Suprapubic skin (tissue), 4 donors: ENCODE measurements at regions not wholly inside any gene's neighbourhood (a gene's known extent, or its start where the extent isn't known, plus 50 kb on each side); places are given as distances from the start of the nearest gene placed in this dataset.

ENCODE experiments used
- DNase-seq, 2 donors: peaks; one replicate each; pipeline ENCODE4 v3.0.0-alpha.2; 2019; ENCODE audit warnings: low spot score in 2 of 2
- H3K27ac ChIP-seq: fragments of 200-600 bp; sonication (generic); one replicate; pipeline ENCODE4 v1.5.1; 2019
- H3K27me3 ChIP-seq: fragments of 200-600 bp; sonication (generic); one replicate; pipeline ENCODE4 v1.5.1; 2019
- H3K36me3 ChIP-seq: fragments of 200-600 bp; sonication (generic); one replicate; pipeline ENCODE4 v1.5.1; 2019
- H3K4me1 ChIP-seq: fragments of 200-600 bp; sonication (generic); one replicate; pipeline ENCODE4 v1.5.1; 2019
- H3K4me3 ChIP-seq: fragments of 200-600 bp; sonication (generic); one replicate; pipeline ENCODE4 v1.5.1; 2019; ENCODE audit warnings: mild to moderate bottlenecking
- H3K9me3 ChIP-seq: fragments of 200-600 bp; sonication (generic); one replicate; pipeline ENCODE4 v1.5.1; 2019
- EP300 ChIP-seq: sonication (generic); formaldehyde crosslinking; IDR thresholded peaks from one replicate; pipeline ENCODE4 v1.6.1; 2017; ENCODE audit warnings: antibody characterized with exemption
- POLR2A ChIP-seq, 2 donors: fragments of 450-650 bp; IDR thresholded peaks; one replicate each; pipeline ENCODE4 v1.6.1; 2017; ENCODE audit warnings: antibody characterized with exemption in 2 of 2, mild to moderate bottlenecking in 2 of 2, moderate library complexity in 2 of 2
- POLR2AphosphoS5 ChIP-seq, 3 donors: sonication (generic); formaldehyde crosslinking; IDR thresholded peaks; one replicate each; pipeline ENCODE4 v1.6.1; 2017; ENCODE audit warnings: antibody characterized with exemption in 3 of 3
- WGBS: methylation state at CpG from one replicate; pipeline ENCODE4 v1.1.5; 2018; 5-methylcytosine and 5-hydroxymethylcytosine counted together
- TF ChIP-seq, protein P1 (sequence below), 2 donors: fragments of 200-600 bp in 1 of 2; fragments of 450-650 bp in 1 of 2; sonication (generic) in 1 of 2; IDR thresholded peaks; one replicate each; pipeline ENCODE4 v1.5.1; 2016 to 2019; ENCODE audit warnings: antibody characterized with exemption in 2 of 2, mild to moderate bottlenecking in 1 of 2, moderate library complexity in 1 of 2

- TF ChIP-seq, protein P1, sequence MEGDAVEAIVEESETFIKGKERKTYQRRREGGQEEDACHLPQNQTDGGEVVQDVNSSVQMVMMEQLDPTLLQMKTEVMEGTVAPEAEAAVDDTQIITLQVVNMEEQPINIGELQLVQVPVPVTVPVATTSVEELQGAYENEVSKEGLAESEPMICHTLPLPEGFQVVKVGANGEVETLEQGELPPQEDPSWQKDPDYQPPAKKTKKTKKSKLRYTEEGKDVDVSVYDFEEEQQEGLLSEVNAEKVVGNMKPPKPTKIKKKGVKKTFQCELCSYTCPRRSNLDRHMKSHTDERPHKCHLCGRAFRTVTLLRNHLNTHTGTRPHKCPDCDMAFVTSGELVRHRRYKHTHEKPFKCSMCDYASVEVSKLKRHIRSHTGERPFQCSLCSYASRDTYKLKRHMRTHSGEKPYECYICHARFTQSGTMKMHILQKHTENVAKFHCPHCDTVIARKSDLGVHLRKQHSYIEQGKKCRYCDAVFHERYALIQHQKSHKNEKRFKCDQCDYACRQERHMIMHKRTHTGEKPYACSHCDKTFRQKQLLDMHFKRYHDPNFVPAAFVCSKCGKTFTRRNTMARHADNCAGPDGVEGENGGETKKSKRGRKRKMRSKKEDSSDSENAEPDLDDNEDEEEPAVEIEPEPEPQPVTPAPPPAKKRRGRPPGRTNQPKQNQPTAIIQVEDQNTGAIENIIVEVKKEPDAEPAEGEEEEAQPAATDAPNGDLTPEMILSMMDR (IDR thresholded peaks at IDR 0.05) = no peak
- no peak for TF ChIP-seq EP300
- TF ChIP-seq POLR2AphosphoS5 (IDR thresholded peaks at IDR 0.05) = no peak
- TF ChIP-seq POLR2A (IDR thresholded peaks at IDR 0.05) = no peak
- H3K36me3 ChIP-seq = no peaks in the 10 kb centered on the region
Measured at GRCh38 chr13:58592052-58592451, 960.5 kb downstream of the PCDH17 start.

GRCh38 chr13:58592786-58593185, 961.2 kb downstream of the PCDH17 start:
- TF ChIP-seq POLR2A (IDR thresholded peaks at IDR 0.05) (no peak), POLR2AphosphoS5 (IDR thresholded peaks at IDR 0.05) (no peak), EP300 (no peak)
- TF ChIP-seq, protein P1 (IDR thresholded peaks at IDR 0.05) = no peak

More at GRCh38 chr13:58592052-58592451, 960.5 kb downstream of the PCDH17 start:
- H3K4me3 ChIP-seq = no peak overlapping the region
- H3K9me3 ChIP-seq = no peaks in the 10 kb centered on the region
- H3K4me1 ChIP-seq = no peaks in the 10 kb centered on the region
- no peak overlapping the region for H3K27ac ChIP-seq
- H3K27me3 ChIP-seq = no peaks in the 10 kb centered on the region
- no peak for DNase-seq

GRCh38 chr13:58594747-58595600, 963.4 kb downstream of the PCDH17 start:
- Histone ChIP-seq H3K27me3 (no peaks in the 10 kb centered on the region), H3K36me3 (no peaks in the 10 kb centered on the region), H3K4me1 (no peaks in the 10 kb centered on the region), H3K4me3 (no peak overlapping the region), H3K27ac (no peak overlapping the region), H3K9me3 (no peaks in the 10 kb centered on the region)
- DNase-seq = no peak
- 59% methylated on average over 5 of the region's 5 CpGs for WGBS
- TF ChIP-seq POLR2A (IDR thresholded peaks at IDR 0.05) = no peak
- no peak for TF ChIP-seq POLR2AphosphoS5 (IDR thresholded peaks at IDR 0.05)
- TF ChIP-seq, protein P1 (IDR thresholded peaks at IDR 0.05) = no peak
- TF ChIP-seq EP300 = no peak

More at GRCh38 chr13:58592786-58593185, 961.2 kb downstream of the PCDH17 start:
- WGBS = 53% methylated on average over 1 of the region's 1 CpG
- Histone ChIP-seq H3K4me3 (no peak overlapping the region), H3K36me3 (no peaks in the 10 kb centered on the region), H3K27ac (no peak overlapping the region), H3K27me3 (no peaks in the 10 kb centered on the region), H3K9me3 (no peaks in the 10 kb centered on the region), H3K4me1 (no peaks in the 10 kb centered on the region)
- DNase-seq = no peak

GRCh38 chr13:58597552-58597951, 966.0 kb downstream of the PCDH17 start:
- Histone ChIP-seq H3K4me3 (no peak overlapping the region), H3K36me3 (no peaks in the 10 kb centered on the region), H3K9me3 (no peaks in the 10 kb centered on the region), H3K27me3 (no peaks in the 10 kb centered on the region), H3K27ac (no peak overlapping the region), H3K4me1 (no peaks in the 10 kb centered on the region)
- TF ChIP-seq, protein P1 (IDR thresholded peaks at IDR 0.05) = no peak
- TF ChIP-seq EP300 = no peak
- no peak for TF ChIP-seq POLR2A (IDR thresholded peaks at IDR 0.05)
- no peak for TF ChIP-seq POLR2AphosphoS5 (IDR thresholded peaks at IDR 0.05)
- WGBS = 88% methylated on average over 2 of the region's 2 CpGs
- no peak for DNase-seq

DNA sequence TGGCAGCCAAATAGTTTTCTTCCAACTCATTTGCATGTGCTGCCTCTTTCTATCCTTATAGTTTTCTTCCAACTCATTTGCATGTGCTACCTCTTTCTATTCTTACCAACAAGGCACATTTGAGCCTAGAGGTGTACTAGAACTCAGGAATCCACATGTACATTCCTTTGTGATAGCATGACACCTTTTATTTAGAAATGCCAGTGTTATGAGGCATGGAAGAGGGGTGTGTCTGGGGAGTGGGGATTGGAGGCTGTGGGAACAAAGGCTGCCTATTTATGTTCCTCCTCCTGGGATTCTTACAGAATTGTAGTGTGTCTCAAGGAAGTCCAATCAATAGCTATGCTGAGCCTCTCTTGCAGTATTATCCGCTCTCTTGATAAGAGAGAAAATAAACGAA, 966.7 kb downstream of the PCDH17 start:
- Histone ChIP-seq H3K9me3 (no peaks in the 10 kb centered on the region), H3K36me3 (no peaks in the 10 kb centered on the region), H3K27me3 (no peaks in the 10 kb centered on the region), H3K4me3 (no peak overlapping the region), H3K27ac (no peak overlapping the region), H3K4me1 (no peaks in the 10 kb centered on the region)
- no peak for DNase-seq
- TF ChIP-seq POLR2AphosphoS5 (IDR thresholded peaks at IDR 0.05) = no peak
- TF ChIP-seq, protein P1 (IDR thresholded peaks at IDR 0.05) = no peak
- no peak for TF ChIP-seq POLR2A (IDR thresholded peaks at IDR 0.05)
- no peak for TF ChIP-seq EP300
- 83% methylated on average over 2 of the region's 2 CpGs for WGBS
